IMR-90 (cell line): ENCODE measurements at regions not wholly inside any gene's neighbourhood (a gene's known extent, or its start where the extent isn't known, plus 50 kb on each side); places are given as distances from the start of the nearest gene placed in this dataset.

Experiments used
- ATAC-seq: fragments of 200-7000 bp; cut with Tn5 transposase; 2 replicates; pipeline ENCODE4 v1.9.1; 2020; ENCODE audit warnings: low read depth, mild to moderate bottlenecking, moderate library complexity
- BruUV-seq: library from RNA; stranded (reverse); fragments of 400-500 nt; replicated peaks from 2 replicates; lab custom pipeline; 2021; lab: Mats Ljungman, UMichigan
- CTCF ChIA-PET: fragments of 300-600 bp; formaldehyde crosslinking; extraction: SDS; loops from one replicate; lab custom pipeline; 2021; ENCODE audit warnings: antibody characterized with exemption; lab: Yijun Ruan, JAX
- POLR2A ChIA-PET: fragments of 300-600 bp; sonication (Branson Sonifier 250); formaldehyde crosslinking; loops from one replicate; lab custom pipeline; 2022; ENCODE audit warnings: antibody characterized with exemption; ENCODE audit not compliant: unreplicated experiment; lab: Charles Lee
- DNase-seq: peaks from one replicate; pipeline ENCODE4 v3.0.0; 2013
- H2AFZ ChIP-seq: replicated peaks from 2 replicates; pipeline ENCODE3; 2013; ENCODE audit warnings: low read length, mild to moderate bottlenecking; ENCODE audit not compliant: poor library complexity
- H2AK5ac ChIP-seq: 2 replicates; pipeline ENCODE4 v1.6.1; 2013; ENCODE audit warnings: low read depth, low read length, inconsistent platforms
- H2AK9ac ChIP-seq: replicated peaks from 2 replicates; pipeline ENCODE3; 2013; ENCODE audit warnings: mild to moderate bottlenecking, low read depth, low read length, moderate library complexity; ENCODE audit not compliant: poor library complexity
- H2BK120ac ChIP-seq: 2 replicates; pipeline ENCODE4 v1.6.1; 2013; ENCODE audit warnings: low read depth, low read length, inconsistent platforms
- H2BK15ac ChIP-seq: 3 replicates; pipeline ENCODE4 v1.6.1; 2013; ENCODE audit warnings: low read depth, low read length, inconsistent platforms
- H2BK20ac ChIP-seq: 2 replicates; pipeline ENCODE4 v1.6.1; 2013; ENCODE audit warnings: low read depth, mild to moderate bottlenecking, inconsistent platforms, low read length, moderate library complexity
- H2BK5ac ChIP-seq: 2 replicates; pipeline ENCODE4 v1.6.1; 2013; ENCODE audit warnings: mild to moderate bottlenecking, low read depth, low read length, inconsistent platforms; ENCODE audit not compliant: poor library complexity, severe bottlenecking
- H3K14ac ChIP-seq: replicated peaks from 2 replicates; pipeline ENCODE4 v1.6.1; 2013; ENCODE audit warnings: low read depth, low read length, inconsistent platforms
- H3K18ac ChIP-seq: 2 replicates; pipeline ENCODE4 v1.6.1; 2013; ENCODE audit warnings: low read depth, low read length, control low read depth
- H3K23ac ChIP-seq: 2 replicates; pipeline ENCODE4 v1.6.1; 2013; ENCODE audit warnings: low read depth, low read length, inconsistent platforms
- H3K27ac ChIP-seq: 2 replicates; pipeline ENCODE4 v1.5.1; 2013; ENCODE audit warnings: mild to moderate bottlenecking, control low read depth, low read length; ENCODE audit not compliant: insufficient read depth
- H3K27me3 ChIP-seq: 2 replicates; pipeline ENCODE4 v1.6.1; 2013; ENCODE audit warnings: low read length; ENCODE audit not compliant: control insufficient read depth, insufficient read depth
- H3K36me3 ChIP-seq: 2 replicates; pipeline ENCODE4 v1.6.1; 2013; ENCODE audit warnings: low read length, mixed read lengths; ENCODE audit not compliant: control insufficient read depth, insufficient read depth
- H3K4ac ChIP-seq: 2 replicates; pipeline ENCODE4 v1.6.1; 2013; ENCODE audit warnings: low read depth, low read length, inconsistent platforms
- H3K4me1 ChIP-seq: 2 replicates; pipeline ENCODE4 v1.6.1; 2013; ENCODE audit warnings: low read length, mixed read lengths; ENCODE audit not compliant: control insufficient read depth, insufficient read depth
- H3K4me2 ChIP-seq: 2 replicates; pipeline ENCODE4 v1.6.1; 2013; ENCODE audit warnings: low read depth, mild to moderate bottlenecking, control low read depth, low read length, moderate library complexity
- H3K4me3 ChIP-seq: 2 replicates; pipeline ENCODE4 v1.5.1; 2013; ENCODE audit warnings: low read depth, mild to moderate bottlenecking, control low read depth, low read length, moderate library complexity; ENCODE audit not compliant: insufficient read depth
- H3K56ac ChIP-seq: 2 replicates; pipeline ENCODE4 v1.6.1; 2013; ENCODE audit warnings: low read length, inconsistent platforms; ENCODE audit not compliant: insufficient read depth; ENCODE audit errors: extremely low read depth
- H3K79me1 ChIP-seq, 2 experiments: 2 replicates each; pipeline ENCODE4 v1.6.1; 2013; ENCODE audit warnings: low read length in 2 of 2, inconsistent platforms in 1 of 2, low read depth in 1 of 2
- H3K9ac ChIP-seq: 2 replicates; pipeline ENCODE4 v1.6.1; 2013; ENCODE audit warnings: low read depth, low read length, control low read depth
- H3K9me1 ChIP-seq: 2 replicates; pipeline ENCODE4 v1.6.1; 2013; ENCODE audit warnings: low read length, inconsistent platforms; ENCODE audit not compliant: insufficient read depth
- H3K9me3 ChIP-seq: 2 replicates; pipeline ENCODE4 v1.6.1; 2013; ENCODE audit warnings: low read length; ENCODE audit not compliant: control insufficient read depth, insufficient read depth
- H4K20me1 ChIP-seq: 2 replicates; pipeline ENCODE4 v1.6.1; 2013; ENCODE audit warnings: low read length, inconsistent platforms; ENCODE audit not compliant: insufficient read depth
- H4K5ac ChIP-seq: 2 replicates; pipeline ENCODE4 v1.6.1; 2013; ENCODE audit warnings: mild to moderate bottlenecking, low read depth, low read length, control low read depth
- H4K8ac ChIP-seq, 2 experiments: 2 replicates each; pipeline ENCODE4 v1.6.1; 2013; ENCODE audit warnings: low read depth in 2 of 2, low read length in 2 of 2, control low read depth in 1 of 2, inconsistent platforms in 1 of 2
- H4K91ac ChIP-seq: 2 replicates; pipeline ENCODE4 v1.6.1; 2013; ENCODE audit warnings: low read depth, low read length, inconsistent platforms; ENCODE audit not compliant: insufficient read depth
- BHLHE40 ChIP-seq: fragments of 150-350 bp; IDR thresholded peaks from 2 replicates; pipeline ENCODE4 v1.6.1; 2016; ENCODE audit warnings: mild to moderate bottlenecking, low read depth, low read length
- CEBPB ChIP-seq: IDR thresholded peaks from 2 replicates; pipeline ENCODE4 v1.6.1; 2012; ENCODE audit warnings: low read depth, low read length, improper control_type of control experiment
- CHD1 ChIP-seq: IDR thresholded peaks from 2 replicates; pipeline ENCODE4 v1.6.1; 2012; ENCODE audit warnings: low read depth, low read length, improper control_type of control experiment
- CTCF ChIP-seq: conservative IDR thresholded peaks from 2 replicates; pipeline ENCODE4 v1.5.1; 2012; ENCODE audit warnings: mild to moderate bottlenecking, low read depth, low read length, improper control_type of control experiment
- FOS ChIP-seq: fragments of 150-350 bp; IDR thresholded peaks from 2 replicates; pipeline ENCODE4 v1.6.1; 2016; ENCODE audit warnings: low read depth, low read length
- MAFK ChIP-seq: IDR thresholded peaks from 2 replicates; pipeline ENCODE4 v1.6.1; 2012; ENCODE audit warnings: low read depth, low read length, improper control_type of control experiment
- MAZ ChIP-seq: IDR thresholded peaks from 2 replicates; pipeline ENCODE4 v1.6.1; 2012; ENCODE audit warnings: low read depth, mild to moderate bottlenecking, low read length, improper control_type of control experiment, moderate library complexity, borderline replicate concordance
- MXI1 ChIP-seq: IDR thresholded peaks from 2 replicates; pipeline ENCODE4 v1.6.1; 2012; ENCODE audit warnings: low read depth, mild to moderate bottlenecking, low read length, moderate library complexity, borderline replicate concordance
- NFE2L2 ChIP-seq: fragments of 150-350 bp; IDR thresholded peaks from 2 replicates; pipeline ENCODE4 v1.6.1; 2016; ENCODE audit warnings: low read depth, mild to moderate bottlenecking, low read length
- POLR2A ChIP-seq: IDR thresholded peaks from 2 replicates; pipeline ENCODE4 v1.6.1; 2012; ENCODE audit warnings: mild to moderate bottlenecking, low read depth, low read length
- RAD21 ChIP-seq: IDR thresholded peaks from 2 replicates; pipeline ENCODE4 v1.6.1; 2012; ENCODE audit warnings: low read length, improper control_type of control experiment
- RCOR1 ChIP-seq: IDR thresholded peaks from 2 replicates; pipeline ENCODE4 v1.6.1; 2012; ENCODE audit warnings: mild to moderate bottlenecking, low read length, improper control_type of control experiment; ENCODE audit not compliant: insufficient replicate concordance
- RFX5 ChIP-seq: IDR thresholded peaks from 2 replicates; pipeline ENCODE4 v1.8.0; 2012; ENCODE audit warnings: low read depth, mild to moderate bottlenecking, low read length, moderate library complexity
- SMC3 ChIP-seq: fragments of 150-350 bp; IDR thresholded peaks from 2 replicates; pipeline ENCODE4 v1.6.1; 2016; ENCODE audit warnings: low read depth, mild to moderate bottlenecking, antibody characterized with exemption, low read length, moderate library complexity
- WGBS, 2 experiments: methylation state at CpG; one replicate each; pipeline versions ENCODE4 v1.1.5 to v1.1.7; 2013; ENCODE audit warnings: missing lambda C conversion rate in 2 of 2; ENCODE audit not compliant: insufficient read length in 1 of 2; ENCODE audit errors: extremely low coverage in 2 of 2; 5-methylcytosine and 5-hydroxymethylcytosine counted together
- dilution Hi-C: fragments of 300-500 bp; cut with HindIII; formaldehyde crosslinking; loops from one replicate; pipeline ENCODE4 v1.14.3; 2018; ENCODE audit warnings: low sequenced_read_pairs; ENCODE audit not compliant: unreplicated experiment
- in situ Hi-C: fragments of 300-500 bp; cut with MboI; formaldehyde crosslinking; loops from 3 replicates; pipeline ENCODE4 v1.14.3; 2019; ENCODE audit warnings: low sequenced_read_pairs, inconsistent platforms, mixed read lengths
- intact Hi-C: fragments of 100-400 bp; cut with micrococcal nuclease; formaldehyde crosslinking; loops from 2 replicates; pipeline ENCODE4 v1.10.0; 2022
- TF ChIP-seq, protein P1 (sequence below): fragments of 150-350 bp; IDR thresholded peaks from 2 replicates; pipeline ENCODE4 v1.6.1; 2016; ENCODE audit warnings: low read depth, mild to moderate bottlenecking, low read length, moderate library complexity, borderline replicate concordance
- TF ChIP-seq, protein P2 (sequence below): fragments of 150-350 bp; IDR thresholded peaks from 2 replicates; pipeline ENCODE4 v1.6.1; 2017; ENCODE audit warnings: mild to moderate bottlenecking, antibody characterized with exemption, low read length, low read depth

GRCh38 chr20:39195582-39196021, 233.5 kb downstream of the DHX35 start:
- 0% methylated on average over 1 of the region's 8 CpGs; no CpG with 5 or more reads in 1 of the 2 experiments for WGBS, 2 experiments
- no TSS peak for BruUV-seq
- Histone ChIP-seq H3K27ac (no peak overlapping the region), H4K8ac (no peak overlapping the region), H3K56ac (no peak overlapping the region), H3K14ac (no peak overlapping the region), H3K4me1 (no peaks in the 10 kb centered on the region), H3K23ac (no peak overlapping the region), H3K9me1 (no peaks in the 10 kb centered on the region), H3K4me3 (no peak overlapping the region), H3K79me1 (no peaks in the 10 kb centered on the region), H3K36me3 (no peaks in the 10 kb centered on the region), H2AFZ (no peak overlapping the region), H2BK20ac (no peak overlapping the region), H3K9ac (no peak overlapping the region), H3K4me2 (no peak overlapping the region), H2BK5ac (no peak overlapping the region), H4K91ac (no peak overlapping the region), H3K4ac (no peak overlapping the region), H3K9me3 (peaks cover 2% of the 10 kb centered on the region; the same call in 1 of the 2 replicates), H2BK120ac (no peak overlapping the region), H3K27me3 (no peaks in the 10 kb centered on the region), H3K18ac (no peak overlapping the region), H2BK15ac (no peak overlapping the region), H4K20me1 (no peaks in the 10 kb centered on the region), H2AK9ac (no peak overlapping the region), H4K5ac (no peak overlapping the region), H2AK5ac (no peak overlapping the region)
- TF ChIP-seq, protein P1, sequence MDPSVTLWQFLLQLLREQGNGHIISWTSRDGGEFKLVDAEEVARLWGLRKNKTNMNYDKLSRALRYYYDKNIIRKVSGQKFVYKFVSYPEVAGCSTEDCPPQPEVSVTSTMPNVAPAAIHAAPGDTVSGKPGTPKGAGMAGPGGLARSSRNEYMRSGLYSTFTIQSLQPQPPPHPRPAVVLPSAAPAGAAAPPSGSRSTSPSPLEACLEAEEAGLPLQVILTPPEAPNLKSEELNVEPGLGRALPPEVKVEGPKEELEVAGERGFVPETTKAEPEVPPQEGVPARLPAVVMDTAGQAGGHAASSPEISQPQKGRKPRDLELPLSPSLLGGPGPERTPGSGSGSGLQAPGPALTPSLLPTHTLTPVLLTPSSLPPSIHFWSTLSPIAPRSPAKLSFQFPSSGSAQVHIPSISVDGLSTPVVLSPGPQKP = no peak
- TF ChIP-seq CHD1 = no peak
- TF ChIP-seq, protein P2, sequence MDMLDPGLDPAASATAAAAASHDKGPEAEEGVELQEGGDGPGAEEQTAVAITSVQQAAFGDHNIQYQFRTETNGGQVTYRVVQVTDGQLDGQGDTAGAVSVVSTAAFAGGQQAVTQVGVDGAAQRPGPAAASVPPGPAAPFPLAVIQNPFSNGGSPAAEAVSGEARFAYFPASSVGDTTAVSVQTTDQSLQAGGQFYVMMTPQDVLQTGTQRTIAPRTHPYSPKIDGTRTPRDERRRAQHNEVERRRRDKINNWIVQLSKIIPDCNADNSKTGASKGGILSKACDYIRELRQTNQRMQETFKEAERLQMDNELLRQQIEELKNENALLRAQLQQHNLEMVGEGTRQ = no peak
- TF ChIP-seq RAD21 = no peak
- no peak for TF ChIP-seq CEBPB
- no peak for TF ChIP-seq MAZ
- TF ChIP-seq RFX5 = no peak
- no peak for TF ChIP-seq NFE2L2
- TF ChIP-seq POLR2A = no peak
- no peak for TF ChIP-seq BHLHE40
- no peak for TF ChIP-seq SMC3
- TF ChIP-seq MAFK = no peak
- TF ChIP-seq RCOR1 = no peak
- TF ChIP-seq CTCF = no peak
- no peak for TF ChIP-seq MXI1
- TF ChIP-seq FOS = no peak
- intact Hi-C loops (no loop called here), dilution Hi-C loops (no loop called here), in situ Hi-C loops (no loop called here)
- DNase-seq (no peak), ATAC-seq (no peak)
- ChIA-PET POLR2A (no interaction called here), CTCF (no interaction called here)
